ENCODE measurements at regions not wholly inside any gene's neighbourhood (a gene's known extent, or its start where the extent isn't known, plus 50 kb on each side); places are given as distances from the start of the nearest gene placed in this dataset.

DNA sequence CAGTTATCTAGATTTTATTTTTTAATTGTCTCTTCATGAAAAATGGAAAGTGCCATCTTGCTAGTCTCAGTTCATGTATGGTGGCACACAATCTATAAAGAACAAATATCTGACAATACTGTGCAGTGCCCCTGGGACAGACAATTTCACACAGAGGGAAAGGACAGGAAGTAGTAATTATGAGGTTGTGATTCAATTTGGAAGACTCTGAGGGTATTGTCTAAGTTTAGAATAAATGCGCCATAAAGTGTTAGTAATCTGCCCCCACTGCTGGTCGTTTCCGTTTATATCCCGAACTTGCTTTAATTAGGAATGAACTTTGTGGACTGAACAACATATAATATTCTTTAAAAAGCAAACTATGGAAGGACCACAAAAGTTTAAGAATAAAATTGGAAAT, 196.4 kb upstream of the SLC24A5 start:
- TF ChIP-seq CTCF (IDR thresholded peaks at IDR 0.05) (no peak), EZH2 (IDR thresholded peaks at IDR 0.05) (no peak)
